ENCODE measurements at regions not wholly inside any gene's neighbourhood (a gene's known extent, or its start where the extent isn't known, plus 50 kb on each side); places are given as distances from the start of the nearest gene placed in this dataset.

DNA sequence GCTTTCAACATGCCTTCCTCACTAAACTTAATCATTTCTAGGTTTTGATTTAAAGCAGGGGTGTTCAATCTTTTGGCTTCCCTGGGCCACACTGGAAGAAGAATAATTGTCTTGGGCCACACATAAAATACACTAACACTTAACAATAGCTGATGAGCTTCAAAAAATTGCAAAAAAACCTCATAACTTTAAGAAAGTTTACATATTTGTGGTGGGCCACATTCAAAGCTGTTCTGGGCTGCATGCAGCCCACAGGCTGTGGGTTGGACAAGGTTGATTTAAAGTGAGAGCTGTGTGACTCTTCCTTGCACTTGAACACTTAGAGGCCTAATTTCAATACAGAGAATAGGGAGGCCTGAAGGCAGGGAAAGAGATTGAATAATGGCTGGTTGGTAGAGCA is 598.3 kb downstream of the EFNA5 start:
- TF ChIP-seq, protein P1, sequence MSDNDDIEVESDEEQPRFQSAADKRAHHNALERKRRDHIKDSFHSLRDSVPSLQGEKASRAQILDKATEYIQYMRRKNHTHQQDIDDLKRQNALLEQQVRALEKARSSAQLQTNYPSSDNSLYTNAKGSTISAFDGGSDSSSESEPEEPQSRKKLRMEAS (IDR thresholded peaks at IDR 0.05; ENCODE audit: insufficient read depth, insufficient read length), result no peak
- no peak for TF ChIP-seq EZH2 (IDR thresholded peaks at IDR 0.05; ENCODE audit: borderline replicate concordance, low read depth, low read length, severe bottlenecking)
- TF ChIP-seq, protein P2, sequence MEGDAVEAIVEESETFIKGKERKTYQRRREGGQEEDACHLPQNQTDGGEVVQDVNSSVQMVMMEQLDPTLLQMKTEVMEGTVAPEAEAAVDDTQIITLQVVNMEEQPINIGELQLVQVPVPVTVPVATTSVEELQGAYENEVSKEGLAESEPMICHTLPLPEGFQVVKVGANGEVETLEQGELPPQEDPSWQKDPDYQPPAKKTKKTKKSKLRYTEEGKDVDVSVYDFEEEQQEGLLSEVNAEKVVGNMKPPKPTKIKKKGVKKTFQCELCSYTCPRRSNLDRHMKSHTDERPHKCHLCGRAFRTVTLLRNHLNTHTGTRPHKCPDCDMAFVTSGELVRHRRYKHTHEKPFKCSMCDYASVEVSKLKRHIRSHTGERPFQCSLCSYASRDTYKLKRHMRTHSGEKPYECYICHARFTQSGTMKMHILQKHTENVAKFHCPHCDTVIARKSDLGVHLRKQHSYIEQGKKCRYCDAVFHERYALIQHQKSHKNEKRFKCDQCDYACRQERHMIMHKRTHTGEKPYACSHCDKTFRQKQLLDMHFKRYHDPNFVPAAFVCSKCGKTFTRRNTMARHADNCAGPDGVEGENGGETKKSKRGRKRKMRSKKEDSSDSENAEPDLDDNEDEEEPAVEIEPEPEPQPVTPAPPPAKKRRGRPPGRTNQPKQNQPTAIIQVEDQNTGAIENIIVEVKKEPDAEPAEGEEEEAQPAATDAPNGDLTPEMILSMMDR (IDR thresholded peaks at IDR 0.05; ENCODE audit: extremely low read depth in 1 of 2, insufficient read depth in 1 of 2, low read depth in 1 of 2, low read length in 2 of 2), result no peak
- no peak for TF ChIP-seq POLR2A (IDR thresholded peaks at IDR 0.05; ENCODE audit: low read depth, low read length)
- TF ChIP-seq POLR2AphosphoS5 (IDR thresholded peaks at IDR 0.05; ENCODE audit: insufficient read depth, low read depth, low read length), result no peak
- no peak for TF ChIP-seq FOS (IDR thresholded peaks at IDR 0.05; ENCODE audit: borderline replicate concordance, insufficient read depth, low read length)
- no peak for TF ChIP-seq GATA2 (IDR thresholded peaks at IDR 0.05; ENCODE audit: insufficient read depth, insufficient read length, low read depth, low read length)
- no peak for TF ChIP-seq JUN (IDR thresholded peaks at IDR 0.05; ENCODE audit: borderline replicate concordance, insufficient read depth, insufficient read length, low read depth)

All from endothelial cell of umbilical vein (primary cell).